ENCODE measurements at regions not wholly inside any gene's neighbourhood (a gene's known extent, or its start where the extent isn't known, plus 50 kb on each side); places are given as distances from the start of the nearest gene placed in this dataset.

GRCh38 chr4:12452291-12452690 lies 1023.6 kb upstream of the HS3ST1 start:
- CTCF ChIA-PET: no interaction called here
- DNase-seq (ENCODE audit: low spot score): no peak
- TF ChIP-seq CTCF (conservative IDR thresholded peaks at IDR 0.05; ENCODE audit: low read depth, low read length): no peak
- TF ChIP-seq EZH2 (IDR thresholded peaks at IDR 0.05; ENCODE audit: borderline replicate concordance, low read depth, low read length, poor library complexity, severe bottlenecking): no peak
- Histone ChIP-seq H3K27me3 (replicated peaks; ENCODE audit: insufficient read depth, low read depth, low read length, poor library complexity) (no peaks in the 10 kb centered on the region), H3K4me3 (ENCODE audit: low read depth, low read length, poor library complexity, severe bottlenecking) (no peak overlapping the region), H3K9me3 (ENCODE audit: low read depth, low read length, poor library complexity, severe bottlenecking) (peaks cover 31% of the 10 kb centered on the region), H3K27ac (ENCODE audit: low read depth, low read length, poor library complexity, severe bottlenecking) (no peak overlapping the region), H3K36me3 (ENCODE audit: insufficient read depth, low read length, poor library complexity, severe bottlenecking) (no peaks in the 10 kb centered on the region), H3K4me1 (ENCODE audit: insufficient read depth, low read length, poor library complexity, severe bottlenecking) (no peaks in the 10 kb centered on the region)
- intact Hi-C loops (cut with micrococcal nuclease; ENCODE audit: unreplicated experiment): no loop called here
- BruUV-seq (replicated peaks): no TSS peak
- POLR2A ChIA-PET (ENCODE audit: low non-redundant PET): no interaction called here

GRCh38 chr4:12447451-12447850 lies 1018.8 kb upstream of the HS3ST1 start:
- Histone ChIP-seq H3K36me3 (ENCODE audit: insufficient read depth, low read length, poor library complexity, severe bottlenecking) (no peaks in the 10 kb centered on the region), H3K4me3 (ENCODE audit: low read depth, low read length, poor library complexity, severe bottlenecking) (no peak overlapping the region), H3K27ac (ENCODE audit: low read depth, low read length, poor library complexity, severe bottlenecking) (no peak overlapping the region), H3K4me1 (ENCODE audit: insufficient read depth, low read length, poor library complexity, severe bottlenecking) (no peaks in the 10 kb centered on the region), H3K27me3 (replicated peaks; ENCODE audit: insufficient read depth, low read depth, low read length, poor library complexity) (no peaks in the 10 kb centered on the region), H3K9me3 (ENCODE audit: low read depth, low read length, poor library complexity, severe bottlenecking) (peaks cover 31% of the 10 kb centered on the region)
- DNase-seq (ENCODE audit: low spot score): no peak
- TF ChIP-seq EZH2 (IDR thresholded peaks at IDR 0.05; ENCODE audit: borderline replicate concordance, low read depth, low read length, poor library complexity, severe bottlenecking): no peak
- no peak for TF ChIP-seq CTCF (conservative IDR thresholded peaks at IDR 0.05; ENCODE audit: low read depth, low read length)
- BruUV-seq (replicated peaks): no TSS peak
- ChIA-PET CTCF (no interaction called here), POLR2A (ENCODE audit: low non-redundant PET) (no interaction called here)
- intact Hi-C loops (cut with micrococcal nuclease; ENCODE audit: unreplicated experiment): no loop called here

- intact Hi-C loops (cut with micrococcal nuclease; ENCODE audit: unreplicated experiment): no loop called here
- H3K27me3 ChIP-seq (replicated peaks; ENCODE audit: insufficient read depth, low read depth, low read length, poor library complexity): no peaks in the 10 kb centered on the region
- H3K4me1 ChIP-seq (ENCODE audit: insufficient read depth, low read length, poor library complexity, severe bottlenecking): no peaks in the 10 kb centered on the region
- ChIA-PET CTCF (no interaction called here), POLR2A (ENCODE audit: low non-redundant PET) (no interaction called here)
- no peak overlapping the region for H3K4me3 ChIP-seq (ENCODE audit: low read depth, low read length, poor library complexity, severe bottlenecking)
- DNase-seq (ENCODE audit: low spot score): no peak
- H3K36me3 ChIP-seq (ENCODE audit: insufficient read depth, low read length, poor library complexity, severe bottlenecking): no peaks in the 10 kb centered on the region
- no TSS peak for BruUV-seq (replicated peaks)
- peaks cover 36% of the 10 kb centered on the region for H3K9me3 ChIP-seq (ENCODE audit: low read depth, low read length, poor library complexity, severe bottlenecking)
- TF ChIP-seq EZH2 (IDR thresholded peaks at IDR 0.05; ENCODE audit: borderline replicate concordance, low read depth, low read length, poor library complexity, severe bottlenecking) (no peak), CTCF (conservative IDR thresholded peaks at IDR 0.05; ENCODE audit: low read depth, low read length) (no peak)
- no peak overlapping the region for H3K27ac ChIP-seq (ENCODE audit: low read depth, low read length, poor library complexity, severe bottlenecking)
These were observed 1018.0 kb upstream of the HS3ST1 start for GRCh38 chr4:12446657-12447185.

Measured in A673 (cell line).